ENCODE measurements at regions not wholly inside any gene's neighbourhood (a gene's known extent, or its start where the extent isn't known, plus 50 kb on each side); places are given as distances from the start of the nearest gene placed in this dataset.

DNA sequence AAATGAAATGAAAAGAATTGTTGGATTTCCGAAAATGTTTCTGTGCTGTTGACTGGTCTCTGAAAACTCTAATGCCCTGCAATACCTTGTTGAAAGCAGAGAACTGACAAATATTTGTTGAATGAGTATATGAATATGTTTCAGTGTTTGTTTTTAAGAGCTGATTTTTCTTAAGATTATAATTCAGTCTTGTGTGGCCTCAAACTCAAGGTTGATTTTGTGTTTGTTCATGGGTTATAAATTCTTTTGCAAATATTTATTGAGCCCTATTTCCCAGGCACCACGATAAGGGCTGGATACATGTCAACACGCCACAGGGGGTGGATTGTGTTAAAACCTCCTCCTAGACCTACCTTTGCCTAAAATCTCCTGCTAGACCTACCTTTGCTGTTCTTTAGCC is 203.9 kb upstream of the PLPP4 start:
- Histone ChIP-seq H2AFZ (ENCODE audit: low read depth) (no peak overlapping the region), H3K36me3 (ENCODE audit: insufficient read depth) (no peaks in the 10 kb centered on the region), H3K4me2 (no peak overlapping the region), H3K9ac (no peak overlapping the region), H3K27ac (no peak overlapping the region), H3K27me3 (ENCODE audit: insufficient read depth, low read depth) (no peaks in the 10 kb centered on the region), H3K4me3 (IDR thresholded peaks at IDR 0.05; ENCODE audit: insufficient read depth, low read depth, low read length) (no peak overlapping the region), H4K20me1 (ENCODE audit: insufficient read depth) (no peaks in the 10 kb centered on the region), H3K4me1 (ENCODE audit: low read depth, poor library complexity, severe bottlenecking) (no peaks in the 10 kb centered on the region), H3K79me2 (ENCODE audit: insufficient read depth, low read depth) (no peaks in the 10 kb centered on the region)
- TF ChIP-seq CTCF (conservative IDR thresholded peaks at IDR 0.05; ENCODE audit: low read depth, low read length) = no peak

GRCh38 chr10:120260456-120260855 is 196.6 kb upstream of the PLPP4 start:
- H4K20me1 ChIP-seq (ENCODE audit: insufficient read depth) = no peaks in the 10 kb centered on the region
- no peak overlapping the region for H3K9ac ChIP-seq
- H3K4me1 ChIP-seq (ENCODE audit: low read depth, poor library complexity, severe bottlenecking) = no peaks in the 10 kb centered on the region
- no peak overlapping the region for H3K27ac ChIP-seq
- TF ChIP-seq CTCF (conservative IDR thresholded peaks at IDR 0.05; ENCODE audit: low read depth, low read length) = no peak
- no peaks in the 10 kb centered on the region for H3K36me3 ChIP-seq (ENCODE audit: insufficient read depth)
- H3K27me3 ChIP-seq (ENCODE audit: insufficient read depth, low read depth) = no peaks in the 10 kb centered on the region
- H3K4me2 ChIP-seq = no peak overlapping the region
- no peak overlapping the region for H2AFZ ChIP-seq (ENCODE audit: low read depth)
- H3K4me3 ChIP-seq (IDR thresholded peaks at IDR 0.05; ENCODE audit: insufficient read depth, low read depth, low read length) = no peak overlapping the region
- no peaks in the 10 kb centered on the region for H3K79me2 ChIP-seq (ENCODE audit: insufficient read depth, low read depth)

- Histone ChIP-seq H3K79me2 (ENCODE audit: insufficient read depth, low read depth) (no peaks in the 10 kb centered on the region), H3K27ac (no peak overlapping the region), H3K4me2 (no peak overlapping the region)
Measured at GRCh38 chr10:120262857-120263547, 194.0 kb upstream of the PLPP4 start.

DNA sequence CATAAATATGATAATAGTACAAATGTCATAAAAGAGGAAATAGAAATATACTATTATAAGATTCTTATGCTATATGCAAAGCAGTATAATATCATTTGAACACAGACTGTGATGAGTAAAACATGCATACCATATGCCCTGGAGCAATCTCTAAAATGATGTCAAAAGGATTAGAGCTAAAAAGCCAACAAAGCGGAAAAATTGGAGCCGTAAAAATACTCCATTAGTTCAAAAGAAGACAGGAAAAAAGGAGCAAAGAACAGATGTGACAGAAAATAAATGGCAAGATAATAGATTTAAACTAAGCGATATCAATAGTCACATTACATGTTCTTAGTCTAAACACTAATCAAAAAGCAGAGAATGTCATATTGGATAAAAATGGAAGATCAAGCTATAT is 191.0 kb upstream of the PLPP4 start:
- H3K9ac ChIP-seq = no peak overlapping the region
- no peaks in the 10 kb centered on the region for H3K79me2 ChIP-seq (ENCODE audit: insufficient read depth, low read depth)
- H3K27me3 ChIP-seq (ENCODE audit: insufficient read depth, low read depth) = no peaks in the 10 kb centered on the region
- no peak overlapping the region for H3K4me2 ChIP-seq
- H4K20me1 ChIP-seq (ENCODE audit: insufficient read depth) = no peaks in the 10 kb centered on the region
- H2AFZ ChIP-seq (ENCODE audit: low read depth) = no peak overlapping the region
- H3K4me3 ChIP-seq (IDR thresholded peaks at IDR 0.05; ENCODE audit: insufficient read depth, low read depth, low read length) = no peak overlapping the region
- H3K36me3 ChIP-seq (ENCODE audit: insufficient read depth) = no peaks in the 10 kb centered on the region
- H3K4me1 ChIP-seq (ENCODE audit: low read depth, poor library complexity, severe bottlenecking) = no peaks in the 10 kb centered on the region
- TF ChIP-seq CTCF (conservative IDR thresholded peaks at IDR 0.05; ENCODE audit: low read depth, low read length) = no peak
- no peak overlapping the region for H3K27ac ChIP-seq

More at GRCh38 chr10:120262857-120263547, 194.0 kb upstream of the PLPP4 start:
- H2AFZ ChIP-seq (ENCODE audit: low read depth) = no peak overlapping the region
- H4K20me1 ChIP-seq (ENCODE audit: insufficient read depth) = no peaks in the 10 kb centered on the region
- H3K36me3 ChIP-seq (ENCODE audit: insufficient read depth) = no peaks in the 10 kb centered on the region
- H3K4me1 ChIP-seq (ENCODE audit: low read depth, poor library complexity, severe bottlenecking) = no peaks in the 10 kb centered on the region
- H3K9ac ChIP-seq = no peak overlapping the region
- no peak overlapping the region for H3K4me3 ChIP-seq (IDR thresholded peaks at IDR 0.05; ENCODE audit: insufficient read depth, low read depth, low read length)
- H3K27me3 ChIP-seq (ENCODE audit: insufficient read depth, low read depth) = no peaks in the 10 kb centered on the region
- no peak for TF ChIP-seq CTCF (conservative IDR thresholded peaks at IDR 0.05; ENCODE audit: low read depth, low read length)
